OCI-LY1 (cell line): ENCODE measurements at regions not wholly inside any gene's neighbourhood (a gene's known extent, or its start where the extent isn't known, plus 50 kb on each side); places are given as distances from the start of the nearest gene placed in this dataset.

ENCODE experiments used
- H2AFZ ChIP-seq: fragments of 200-600 bp; sonication (generic), shearing (Covaris generic); 2 replicates; pipeline ENCODE4 v1.6.0; 2014; ENCODE audit warnings: antibody characterized with exemption, mild to moderate bottlenecking, low read length
- H3F3A ChIP-seq: fragments of 200-600 bp; sonication (generic), shearing (Covaris generic); 2 replicates; pipeline ENCODE4 v1.6.0; 2014; ENCODE audit warnings: mild to moderate bottlenecking, antibody characterized with exemption, low read length, moderate library complexity; ENCODE audit not compliant: insufficient read depth
- H3K27ac ChIP-seq: fragments of 200-600 bp; sonication (generic); 2 replicates; pipeline ENCODE4 v1.5.1; 2014; ENCODE audit warnings: low read length, mixed run types, mild to moderate bottlenecking, low read depth; ENCODE audit not compliant: poor library complexity, severe bottlenecking
- H3K27me3 ChIP-seq: fragments of 200-600 bp; sonication (generic); 2 replicates; pipeline ENCODE4 v1.6.0; 2014; ENCODE audit warnings: antibody characterized with exemption, mild to moderate bottlenecking, low read length, moderate library complexity; ENCODE audit not compliant: insufficient read depth
- H3K36me3 ChIP-seq: fragments of 200-600 bp; sonication (generic); 2 replicates; pipeline ENCODE4 v1.6.1; 2014; ENCODE audit warnings: mild to moderate bottlenecking, antibody characterized with exemption, low read length, moderate library complexity, mixed read lengths; ENCODE audit not compliant: insufficient read depth
- H3K4me1 ChIP-seq: fragments of 200-600 bp; sonication (generic); 2 replicates; pipeline ENCODE4 v1.5.1; 2014; ENCODE audit warnings: mild to moderate bottlenecking, low read length, moderate library complexity; ENCODE audit not compliant: insufficient read depth, severe bottlenecking
- H3K4me2 ChIP-seq: fragments of 200-600 bp; sonication (generic), shearing (Covaris generic); 2 replicates; pipeline ENCODE4 v1.6.1; 2014; ENCODE audit warnings: low read length
- H3K4me3 ChIP-seq: fragments of 200-600 bp; sonication (generic); 2 replicates; pipeline ENCODE4 v1.5.1; 2014; ENCODE audit warnings: low read length, low read depth, mild to moderate bottlenecking, mixed read lengths; ENCODE audit not compliant: poor library complexity, severe bottlenecking
- H3K79me2 ChIP-seq: fragments of 200-600 bp; shearing (Covaris generic); 2 replicates; pipeline ENCODE4 v1.6.1; 2016; ENCODE audit warnings: mixed run types, low read length, mixed read lengths; ENCODE audit not compliant: insufficient read depth
- H3K9ac ChIP-seq: fragments of 200-600 bp; sonication (generic), shearing (Covaris generic); 2 replicates; pipeline ENCODE4 v1.6.1; 2014; ENCODE audit warnings: mild to moderate bottlenecking, low read length, mixed read lengths
- H3K9me2 ChIP-seq: fragments of 200-600 bp; sonication (generic), shearing (Covaris generic); 2 replicates; pipeline ENCODE4 v1.6.1; 2014; ENCODE audit warnings: low read depth, mild to moderate bottlenecking, low read length, mixed read lengths
- H3K9me3 ChIP-seq: fragments of 200-600 bp; shearing (Covaris generic); 2 replicates; pipeline ENCODE4 v1.6.1; 2014; ENCODE audit warnings: low read length, mixed read lengths
- H4K20me1 ChIP-seq: fragments of 200-600 bp; sonication (generic), shearing (Covaris generic); 2 replicates; pipeline ENCODE4 v1.6.0; 2016; ENCODE audit warnings: mild to moderate bottlenecking, low read length; ENCODE audit not compliant: insufficient read depth
- EZH2 ChIP-seq: fragments of 200-600 bp; sonication (generic), shearing (Covaris generic); IDR thresholded peaks from 2 replicates; pipeline ENCODE4 v1.8.0; 2017; ENCODE audit warnings: borderline replicate concordance, mixed run types, mild to moderate bottlenecking, antibody characterized with exemption, low read length, moderate library complexity, mixed read lengths
- TF ChIP-seq, protein P1 (sequence below): fragments of 200-600 bp; sonication (generic), shearing (Covaris generic); IDR thresholded peaks from 2 replicates; pipeline ENCODE4 v1.5.1; 2017; ENCODE audit warnings: mild to moderate bottlenecking, antibody characterized with exemption, low read length, moderate library complexity, mixed read lengths

DNA sequence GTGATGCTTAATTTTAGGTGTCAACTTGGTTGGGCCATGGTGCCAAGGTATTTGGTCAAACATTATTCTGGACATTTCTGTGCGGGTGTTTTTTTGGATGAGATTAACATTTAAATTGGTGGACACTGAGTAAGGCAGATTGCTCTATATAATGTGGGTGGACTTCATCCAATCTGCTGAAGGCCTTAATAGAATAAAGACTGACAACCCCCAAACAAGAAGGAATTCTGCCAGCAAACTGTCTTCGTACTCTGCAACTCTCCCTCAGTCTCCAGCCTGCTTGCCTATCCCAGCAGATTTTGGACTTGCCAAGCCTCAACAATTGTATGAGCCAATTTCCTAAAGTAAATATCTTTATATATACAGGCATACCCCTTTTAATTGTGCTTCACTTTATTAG is 850.1 kb downstream of the TBC1D32 start:
- no peak overlapping the region for H3K4me2 ChIP-seq
- no peaks in the 10 kb centered on the region for H3K27me3 ChIP-seq
- no peaks in the 10 kb centered on the region for H3K36me3 ChIP-seq
- no peaks in the 10 kb centered on the region for H3K79me2 ChIP-seq
- H3K27ac ChIP-seq: no peak overlapping the region
- TF ChIP-seq EZH2: no peak
- TF ChIP-seq, protein P1, sequence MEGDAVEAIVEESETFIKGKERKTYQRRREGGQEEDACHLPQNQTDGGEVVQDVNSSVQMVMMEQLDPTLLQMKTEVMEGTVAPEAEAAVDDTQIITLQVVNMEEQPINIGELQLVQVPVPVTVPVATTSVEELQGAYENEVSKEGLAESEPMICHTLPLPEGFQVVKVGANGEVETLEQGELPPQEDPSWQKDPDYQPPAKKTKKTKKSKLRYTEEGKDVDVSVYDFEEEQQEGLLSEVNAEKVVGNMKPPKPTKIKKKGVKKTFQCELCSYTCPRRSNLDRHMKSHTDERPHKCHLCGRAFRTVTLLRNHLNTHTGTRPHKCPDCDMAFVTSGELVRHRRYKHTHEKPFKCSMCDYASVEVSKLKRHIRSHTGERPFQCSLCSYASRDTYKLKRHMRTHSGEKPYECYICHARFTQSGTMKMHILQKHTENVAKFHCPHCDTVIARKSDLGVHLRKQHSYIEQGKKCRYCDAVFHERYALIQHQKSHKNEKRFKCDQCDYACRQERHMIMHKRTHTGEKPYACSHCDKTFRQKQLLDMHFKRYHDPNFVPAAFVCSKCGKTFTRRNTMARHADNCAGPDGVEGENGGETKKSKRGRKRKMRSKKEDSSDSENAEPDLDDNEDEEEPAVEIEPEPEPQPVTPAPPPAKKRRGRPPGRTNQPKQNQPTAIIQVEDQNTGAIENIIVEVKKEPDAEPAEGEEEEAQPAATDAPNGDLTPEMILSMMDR: no peak
- H4K20me1 ChIP-seq: no peaks in the 10 kb centered on the region
- no peak overlapping the region for H2AFZ ChIP-seq
- H3K9me3 ChIP-seq: no peaks in the 10 kb centered on the region
- H3F3A ChIP-seq: no peaks in the 10 kb centered on the region
- H3K9ac ChIP-seq: no peak overlapping the region
- H3K4me3 ChIP-seq: no peak overlapping the region
- H3K4me1 ChIP-seq: no peaks in the 10 kb centered on the region
- no peaks in the 10 kb centered on the region for H3K9me2 ChIP-seq

DNA sequence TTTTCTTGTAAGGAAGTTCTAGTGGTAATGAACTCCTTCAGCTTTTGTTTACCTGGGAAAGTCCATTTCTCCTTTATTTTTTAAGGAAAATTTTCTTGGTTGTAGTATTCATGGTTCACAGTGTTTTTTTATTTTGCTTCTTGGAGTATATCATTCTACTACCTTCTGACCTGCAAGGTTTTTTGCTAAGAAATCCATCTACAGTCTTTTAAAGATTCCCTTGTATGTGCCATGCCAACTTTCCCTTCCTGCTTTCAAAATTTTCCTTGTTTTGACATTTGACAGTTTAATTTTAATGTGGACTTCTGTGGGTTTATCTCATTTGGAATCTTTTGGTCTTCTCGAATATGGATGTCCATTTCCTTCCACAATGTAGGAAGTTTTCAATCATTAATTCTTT is 855.6 kb downstream of the TBC1D32 start:
- Histone ChIP-seq H4K20me1 (no peaks in the 10 kb centered on the region), H3K9ac (no peak overlapping the region), H3K4me2 (no peak overlapping the region), H3K27me3 (no peaks in the 10 kb centered on the region), H3K9me2 (no peaks in the 10 kb centered on the region), H3K27ac (no peak overlapping the region), H3K9me3 (no peaks in the 10 kb centered on the region), H3F3A (no peaks in the 10 kb centered on the region), H3K79me2 (no peaks in the 10 kb centered on the region), H3K36me3 (no peaks in the 10 kb centered on the region), H3K4me3 (no peak overlapping the region), H2AFZ (no peak overlapping the region), H3K4me1 (no peaks in the 10 kb centered on the region)
- TF ChIP-seq EZH2: no peak
- TF ChIP-seq, protein P1: no peak

DNA sequence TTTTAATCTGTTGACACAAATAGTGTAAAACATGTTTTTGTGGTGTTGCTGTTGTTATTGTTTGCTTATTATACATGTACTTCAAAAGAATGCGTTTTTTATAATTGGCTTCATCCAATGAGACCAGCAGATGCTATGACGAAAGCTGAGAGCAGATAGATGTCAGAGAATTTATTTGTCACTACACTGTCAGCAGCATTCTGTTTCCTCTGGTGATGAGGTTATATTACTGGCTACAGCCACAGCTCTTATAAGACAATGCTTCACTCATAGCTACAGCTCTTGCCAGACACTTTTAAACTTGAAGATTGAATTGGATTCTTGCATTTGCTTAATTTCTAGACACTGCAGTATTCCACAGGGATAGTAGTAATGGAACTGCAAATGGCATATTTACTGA is 860.5 kb downstream of the TBC1D32 start:
- TF ChIP-seq, protein P1: no peak
- no peak for TF ChIP-seq EZH2
- Histone ChIP-seq H3K27ac (no peak overlapping the region), H3K4me2 (no peak overlapping the region), H3K27me3 (no peaks in the 10 kb centered on the region), H3K4me3 (no peak overlapping the region), H3K9me3 (no peaks in the 10 kb centered on the region), H2AFZ (no peak overlapping the region), H3K9me2 (no peaks in the 10 kb centered on the region), H3K4me1 (no peaks in the 10 kb centered on the region), H3K36me3 (no peaks in the 10 kb centered on the region), H4K20me1 (no peaks in the 10 kb centered on the region), H3F3A (no peaks in the 10 kb centered on the region), H3K79me2 (no peaks in the 10 kb centered on the region), H3K9ac (no peak overlapping the region)
